B cell (primary cell): ENCODE measurements at regions not wholly inside any gene's neighbourhood (a gene's known extent, or its start where the extent isn't known, plus 50 kb on each side); places are given as distances from the start of the nearest gene placed in this dataset.
A peak's percentile ranks its signal among the peaks of the same experiment; 100 is the strongest.
"Not testable (repeated sequence)": the region's sequence is repeated elsewhere in the genome, so short reads cannot be mapped to it uniquely, and the experiment has no call there.

Source experiments
- ATAC-seq: fragments of 200-7000 bp; cut with Tn5 transposase; one replicate; pipeline ENCODE4 v1.10.0; 2021; ENCODE audit warnings: low read depth, mild to moderate bottlenecking, moderate number of reproducible peaks, moderate library complexity
- CTCF ChIA-PET: fragments of 350-600 bp; sonication (Branson Sonifier 250); formaldehyde crosslinking; loops from one replicate; lab custom pipeline; 2021; ENCODE audit warnings: antibody characterized with exemption, inconsistent platforms; lab: Charles Lee
- POLR2A ChIA-PET: fragments of 350-600 bp; sonication (Branson Sonifier 250); formaldehyde crosslinking; loops from one replicate; lab custom pipeline; 2021; ENCODE audit warnings: antibody characterized with exemption; lab: Charles Lee
- DNase-seq: peaks from one replicate; pipeline ENCODE4 v3.0.0; 2013
- H2AFZ ChIP-seq: 2 replicates; pipeline ENCODE4 v1.6.1; 2012; ENCODE audit warnings: mild to moderate bottlenecking, low read depth, low read length; ENCODE audit not compliant: insufficient read depth, poor library complexity, severe bottlenecking
- H3K27ac ChIP-seq, 2 donors: 1 replicate in 1 of 2; 2 replicates in 1 of 2; pipeline ENCODE4 v1.5.1; 2012 to 2013; ENCODE audit warnings: low read length in 2 of 2, mild to moderate bottlenecking in 2 of 2, moderate library complexity in 1 of 2
- H3K27me3 ChIP-seq, 4 experiments: fragments of 200-600 bp in 1 of 4; sonication (generic) in 1 of 4; replicated peaks in 1 of 4; 1 replicate in 2 of 4; 2 replicates in 2 of 4; pipeline versions ENCODE4 v1.6.1 to v1.7.0; 2013 to 2016; ENCODE audit warnings: low read length in 3 of 4, mild to moderate bottlenecking in 2 of 4, mixed read lengths in 1 of 4, moderate library complexity in 1 of 4; ENCODE audit not compliant: insufficient read depth in 4 of 4, control insufficient read depth in 3 of 4; ENCODE audit errors: control extremely low read depth in 1 of 4
- H3K36me3 ChIP-seq, 2 experiments: replicated peaks in 1 of 2; 1 replicate in 1 of 2; 2 replicates in 1 of 2; pipeline versions ENCODE4 v1.6.1 to v1.7.1; 2013; ENCODE audit warnings: low read length in 1 of 2; ENCODE audit not compliant: insufficient read depth in 2 of 2, control insufficient read depth in 1 of 2; ENCODE audit errors: control extremely low read depth in 1 of 2, extremely low read depth in 1 of 2
- H3K4me1 ChIP-seq, 2 donors: fragments of 200-600 bp in 1 of 2; sonication (generic) in 1 of 2; 1 replicate in 1 of 2; 2 replicates in 1 of 2; pipeline versions ENCODE4 v1.5.1 to v1.6.1; 2013 to 2017; ENCODE audit warnings: low read length in 2 of 2; ENCODE audit not compliant: control insufficient read depth in 2 of 2, insufficient read depth in 2 of 2
- H3K4me2 ChIP-seq: replicated peaks from 2 replicates; pipeline ENCODE3; 2012; ENCODE audit warnings: mild to moderate bottlenecking, low read depth, low read length; ENCODE audit not compliant: poor library complexity, severe bottlenecking
- H3K4me3 ChIP-seq, 5 experiments: fragments of 200-600 bp in 1 of 5; sonication (generic) in 1 of 5; 1 replicate in 3 of 5; 2 replicates in 2 of 5; pipeline versions ENCODE4 v1.5.1 to v1.7.0; 2011 to 2016; ENCODE audit warnings: low read length in 4 of 5, mild to moderate bottlenecking in 4 of 5, low read depth in 2 of 5, control low read depth in 1 of 5, moderate library complexity in 1 of 5; ENCODE audit not compliant: insufficient read depth in 1 of 5; ENCODE audit errors: control extremely low read depth in 1 of 5, extremely low read depth in 1 of 5
- H3K79me2 ChIP-seq: fragments of 200-600 bp; sonication (generic); one replicate; pipeline ENCODE4 v1.6.0; 2016; ENCODE audit warnings: low read length; ENCODE audit not compliant: control insufficient read depth, insufficient read depth
- H3K9ac ChIP-seq: fragments of 200-600 bp; sonication (generic); 2 replicates; pipeline ENCODE4 v1.6.1; 2017; ENCODE audit warnings: mild to moderate bottlenecking, low read length, moderate library complexity
- H3K9me3 ChIP-seq, 3 donors: one replicate each; pipeline versions ENCODE4 v1.6.1 to v1.7.1; 2013; ENCODE audit warnings: low read length in 2 of 3; ENCODE audit not compliant: control insufficient read depth in 2 of 3, insufficient read depth in 1 of 3; ENCODE audit errors: control extremely low read depth in 1 of 3
- H4K20me1 ChIP-seq: 2 replicates; pipeline ENCODE4 v1.6.0; 2012; ENCODE audit warnings: mild to moderate bottlenecking, low read length; ENCODE audit not compliant: insufficient read depth, control insufficient read depth, poor library complexity, severe bottlenecking
- H3K27ac Mint-ChIP-seq: one replicate; pipeline ENCODE4 v1.8.0; 2021; ENCODE audit warnings: mixed read lengths
- H3K27me3 Mint-ChIP-seq: one replicate; pipeline ENCODE4 v1.8.0; 2021; ENCODE audit warnings: mixed read lengths
- H3K4me1 Mint-ChIP-seq: one replicate; pipeline ENCODE4 v1.8.0; 2021; ENCODE audit warnings: mixed read lengths
- H3K4me3 Mint-ChIP-seq: one replicate; pipeline ENCODE4 v1.8.0; 2021; ENCODE audit warnings: mixed read lengths
- H3K9me3 Mint-ChIP-seq: one replicate; pipeline ENCODE4 v1.8.0; 2022; ENCODE audit warnings: mixed read lengths; ENCODE audit not compliant: insufficient read depth
- CTCF ChIP-seq: fragments of 200-600 bp; IDR thresholded peaks from one replicate; pipeline ENCODE4 v1.8.0; 2022; ENCODE audit warnings: antibody characterized with exemption, mild to moderate bottlenecking
- EZH2 ChIP-seq: IDR thresholded peaks from 2 replicates; pipeline ENCODE4 v1.6.1; 2012; ENCODE audit warnings: borderline replicate concordance, low read depth, mild to moderate bottlenecking, moderate library complexity, low read length; ENCODE audit not compliant: insufficient read depth, poor library complexity, severe bottlenecking
- WGBS: methylation state at CpG from one replicate; pipeline ENCODE4 v1.1.5; 2013; ENCODE audit warnings: missing lambda C conversion rate; ENCODE audit not compliant: insufficient coverage; 5-methylcytosine and 5-hydroxymethylcytosine counted together
- intact Hi-C: fragments of 100-400 bp; cut with micrococcal nuclease; formaldehyde crosslinking; loops from one replicate; pipeline ENCODE4 v1.10.0; 2022

GRCh38 chr15:99818872-99819271 lies 85.6 kb upstream of the LYSMD4 start:
- intact Hi-C loops, result no loop called here
- Mint-ChIP-seq H3K4me3 (no peak overlapping the region), H3K27ac (no peak overlapping the region), H3K9me3 (no peaks in the 10 kb centered on the region), H3K27me3 (no peaks in the 10 kb centered on the region), H3K4me1 (no peaks in the 10 kb centered on the region)
- Histone ChIP-seq H3K4me1 (no peaks in the 10 kb centered on the region), H3K36me3 (peaks cover 0 to 4% of the 10 kb centered on the region in 2 experiments), H3K27ac (no peak overlapping the region), H3K4me3 (no peak overlapping the region), H4K20me1 (no peaks in the 10 kb centered on the region), H3K79me2 (no peaks in the 10 kb centered on the region), H3K4me2 (no peak overlapping the region), H3K9ac (no peak overlapping the region), H2AFZ (no peak overlapping the region), H3K9me3 (no peaks in the 10 kb centered on the region), H3K27me3 (no peaks in the 10 kb centered on the region)
- WGBS, result 90% methylated on average over 2 of the region's 3 CpGs
- ChIA-PET POLR2A (no interaction called here), CTCF (no interaction called here)
- ATAC-seq (no peak), DNase-seq (no peak)
- TF ChIP-seq CTCF (no peak), EZH2 (no peak)

- H3K9me3 Mint-ChIP-seq, H3K36me3 ChIP-seq, CTCF ChIA-PET, ATAC-seq, POLR2A ChIA-PET, H4K20me1 ChIP-seq, H3K4me1 Mint-ChIP-seq, H3K27ac Mint-ChIP-seq, H3K9ac ChIP-seq, H3K27ac ChIP-seq, H3K27me3 Mint-ChIP-seq, H3K27me3 ChIP-seq, H3K9me3 ChIP-seq, H2AFZ ChIP-seq, H3K4me1 ChIP-seq, H3K4me3 Mint-ChIP-seq, H3K4me2 ChIP-seq, H3K79me2 ChIP-seq, intact Hi-C loops, DNase-seq, H3K4me3 ChIP-seq: not testable (repeated sequence)
- 80% methylated on average over 1 of the region's 2 CpGs for WGBS
Measured at GRCh38 chr15:99816862-99817261, 83.6 kb upstream of the LYSMD4 start.

GRCh38 chr15:99810663-99811062 lies 77.4 kb upstream of the LYSMD4 start:
- CTCF ChIA-PET, result not testable (repeated sequence)
- H3K4me3 Mint-ChIP-seq, result peak overlapping the region; percentile 27

More at GRCh38 chr15:99810663-99811062, 77.4 kb upstream of the LYSMD4 start:
- ATAC-seq, H4K20me1 ChIP-seq, H3K9me3 Mint-ChIP-seq, H2AFZ ChIP-seq, H3K27ac ChIP-seq, H3K4me1 Mint-ChIP-seq, intact Hi-C loops, POLR2A ChIA-PET, H3K4me2 ChIP-seq, H3K27me3 ChIP-seq, DNase-seq, H3K9ac ChIP-seq, H3K27ac Mint-ChIP-seq, H3K79me2 ChIP-seq, H3K27me3 Mint-ChIP-seq, H3K9me3 ChIP-seq, H3K36me3 ChIP-seq, H3K4me3 ChIP-seq, H3K4me1 ChIP-seq: not testable (repeated sequence)
- 100% methylated on average over 1 of the region's 2 CpGs for WGBS
